ENCODE measurements at regions not wholly inside any gene's neighbourhood (a gene's known extent, or its start where the extent isn't known, plus 50 kb on each side); places are given as distances from the start of the nearest gene placed in this dataset.

DNA sequence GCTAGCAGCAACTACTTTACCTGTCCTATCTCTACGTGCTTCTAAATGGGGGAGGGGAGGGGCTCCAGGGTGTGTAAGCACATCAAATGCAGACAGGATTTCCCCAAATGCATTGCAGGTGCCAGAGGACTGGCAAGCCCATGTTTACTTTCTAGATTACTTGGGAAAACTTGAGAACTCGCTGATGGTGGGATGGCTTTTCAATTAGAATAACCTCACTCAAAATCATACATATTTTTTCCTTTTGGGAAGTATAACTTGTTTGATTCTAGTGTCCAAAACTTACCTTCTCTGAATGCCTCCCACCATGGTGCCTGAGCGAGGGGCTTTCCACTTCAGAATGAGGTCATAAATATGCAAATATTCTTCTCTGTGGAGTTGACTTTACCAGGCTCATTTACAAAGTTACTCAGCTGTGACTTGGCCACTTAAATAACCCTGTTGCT is 191.3 kb upstream of the RHOBTB1 start:
- POLR2A ChIA-PET (ENCODE audit: unreplicated experiment): no interaction called here
- H3K4me1 ChIP-seq (ENCODE audit: control insufficient read depth, insufficient read depth, low read length): peaks cover 15% of the 10 kb centered on the region
- dilution Hi-C loops (cut with HindIII; ENCODE audit: low sequenced_read_pairs, unreplicated experiment): no loop called here
- peaks cover 11% of the 10 kb centered on the region for H3K9me1 ChIP-seq (ENCODE audit: insufficient read depth, low read length)
- H3K56ac ChIP-seq (ENCODE audit: extremely low read depth, insufficient read depth, low read length): no peak overlapping the region
- TF ChIP-seq, protein P1, sequence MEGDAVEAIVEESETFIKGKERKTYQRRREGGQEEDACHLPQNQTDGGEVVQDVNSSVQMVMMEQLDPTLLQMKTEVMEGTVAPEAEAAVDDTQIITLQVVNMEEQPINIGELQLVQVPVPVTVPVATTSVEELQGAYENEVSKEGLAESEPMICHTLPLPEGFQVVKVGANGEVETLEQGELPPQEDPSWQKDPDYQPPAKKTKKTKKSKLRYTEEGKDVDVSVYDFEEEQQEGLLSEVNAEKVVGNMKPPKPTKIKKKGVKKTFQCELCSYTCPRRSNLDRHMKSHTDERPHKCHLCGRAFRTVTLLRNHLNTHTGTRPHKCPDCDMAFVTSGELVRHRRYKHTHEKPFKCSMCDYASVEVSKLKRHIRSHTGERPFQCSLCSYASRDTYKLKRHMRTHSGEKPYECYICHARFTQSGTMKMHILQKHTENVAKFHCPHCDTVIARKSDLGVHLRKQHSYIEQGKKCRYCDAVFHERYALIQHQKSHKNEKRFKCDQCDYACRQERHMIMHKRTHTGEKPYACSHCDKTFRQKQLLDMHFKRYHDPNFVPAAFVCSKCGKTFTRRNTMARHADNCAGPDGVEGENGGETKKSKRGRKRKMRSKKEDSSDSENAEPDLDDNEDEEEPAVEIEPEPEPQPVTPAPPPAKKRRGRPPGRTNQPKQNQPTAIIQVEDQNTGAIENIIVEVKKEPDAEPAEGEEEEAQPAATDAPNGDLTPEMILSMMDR (conservative IDR thresholded peaks at IDR 0.05; ENCODE audit: low read depth, low read length): no peak
- no peak for TF ChIP-seq CHD1 (IDR thresholded peaks at IDR 0.05; ENCODE audit: low read depth, low read length)
- TF ChIP-seq FOS (IDR thresholded peaks at IDR 0.05; ENCODE audit: low read depth, low read length): no peak
- TF ChIP-seq MXI1 (IDR thresholded peaks at IDR 0.05; ENCODE audit: borderline replicate concordance, low read depth, low read length): no peak
- intact Hi-C loops (cut with micrococcal nuclease): loop anchor here (5.0 kb wide), 1 partner anchor 173 kb away; no protein-coding TSS in a partner anchor
- H3K4me3 ChIP-seq (ENCODE audit: insufficient read depth, low read depth, low read length): no peak overlapping the region
- H4K5ac ChIP-seq (ENCODE audit: low read depth, low read length): no peak overlapping the region
- no peak overlapping the region for H2BK120ac ChIP-seq (ENCODE audit: low read depth, low read length)
- no peaks in the 10 kb centered on the region for H3K9me3 ChIP-seq (ENCODE audit: control insufficient read depth, insufficient read depth, low read length)
- no peak overlapping the region for H2AFZ ChIP-seq (replicated peaks; ENCODE audit: low read length, poor library complexity)
- no peak overlapping the region for H3K14ac ChIP-seq (replicated peaks; ENCODE audit: low read depth, low read length)
- CTCF ChIA-PET: interaction anchor here (0.6 kb wide), 1 partner anchor 519 kb away, joined by 3 read pairs; no protein-coding TSS in a partner anchor
- ATAC-seq (ENCODE audit: low read depth): no peak
- WGBS, 2 experiments (ENCODE audit: extremely low coverage in 2 of 2, insufficient read length in 1 of 2): no CpG with 5 or more reads among the region's 3 CpGs
- no peak overlapping the region for H2BK20ac ChIP-seq (ENCODE audit: low read depth, low read length)
- no peak overlapping the region for H3K23ac ChIP-seq (ENCODE audit: low read depth, low read length)
- in situ Hi-C loops (cut with MboI; ENCODE audit: low sequenced_read_pairs): no loop called here
- no peak overlapping the region for H3K9ac ChIP-seq (ENCODE audit: low read depth, low read length)
- H3K4me2 ChIP-seq (ENCODE audit: low read depth, low read length): no peak overlapping the region
- H3K36me3 ChIP-seq (ENCODE audit: control insufficient read depth, insufficient read depth, low read length): no peaks in the 10 kb centered on the region
- peak overlapping the region; percentile 41; the same call in 1 of the 3 replicates for H2BK15ac ChIP-seq (ENCODE audit: low read depth, low read length)
- H3K79me1 ChIP-seq (ENCODE audit: low read depth in 1 of 2, low read length in 2 of 2): no peaks in the 10 kb centered on the region
- BruUV-seq (replicated peaks): no TSS peak
- no peak overlapping the region for H4K91ac ChIP-seq (ENCODE audit: insufficient read depth, low read depth, low read length)
- H4K20me1 ChIP-seq (ENCODE audit: insufficient read depth, low read length): no peaks in the 10 kb centered on the region
- no peak overlapping the region for H4K8ac ChIP-seq (ENCODE audit: low read depth in 2 of 2, low read length in 2 of 2)
- no peak overlapping the region for H3K27ac ChIP-seq (ENCODE audit: insufficient read depth, low read length)
- no peak overlapping the region for H2AK5ac ChIP-seq (ENCODE audit: low read depth, low read length)
- no peak for DNase-seq
- H2BK5ac ChIP-seq (ENCODE audit: low read depth, low read length, poor library complexity, severe bottlenecking): no peak overlapping the region
- no peak overlapping the region for H2AK9ac ChIP-seq (replicated peaks; ENCODE audit: low read depth, low read length, poor library complexity)
- H3K4ac ChIP-seq (ENCODE audit: low read depth, low read length): no peak overlapping the region; the same call in 1 of the 2 replicates
- no peaks in the 10 kb centered on the region for H3K27me3 ChIP-seq (ENCODE audit: control insufficient read depth, insufficient read depth, low read length)
- no peak overlapping the region for H3K18ac ChIP-seq (ENCODE audit: low read depth, low read length)
